AG08396 (cell line): ENCODE measurements at regions not wholly inside any gene's neighbourhood (a gene's known extent, or its start where the extent isn't known, plus 50 kb on each side); places are given as distances from the start of the nearest gene placed in this dataset.
"Not testable (repeated sequence)": the region's sequence is repeated elsewhere in the genome, so short reads cannot be mapped to it uniquely, and the experiment has no call there.

Experiments used
- DNase-seq: peaks from one replicate; pipeline ENCODE4 v3.0.0; 2012; ENCODE audit warnings: low spot score, mixed read lengths

GRCh38 chr1:98119796-98120195 lies 199.0 kb upstream of the DPYD start:
- peak; percentile 14 for DNase-seq

GRCh38 chr1:98113811-98114210 lies 193.0 kb upstream of the DPYD start:
- no peak for DNase-seq

GRCh38 chr1:98112626-98113025 lies 191.8 kb upstream of the DPYD start:
- no peak for DNase-seq

- peak; percentile 24 for DNase-seq
These were observed 189.8 kb upstream of the DPYD start for GRCh38 chr1:98110674-98111073.

- not testable (repeated sequence) for DNase-seq
These were observed 187.5 kb upstream of the DPYD start for GRCh38 chr1:98108378-98108777.

- no peak for DNase-seq
These were observed 186.4 kb upstream of the DPYD start for GRCh38 chr1:98107256-98107655.

- DNase-seq: peak; percentile 47
These were observed 183.5 kb upstream of the DPYD start for GRCh38 chr1:98104289-98104688.

GRCh38 chr1:98103617-98104285 lies 182.9 kb upstream of the DPYD start:
- DNase-seq: no peak

- no peak for DNase-seq
These were observed 181.7 kb upstream of the DPYD start for GRCh38 chr1:98102345-98103030.

GRCh38 chr1:98101364-98101763 lies 180.5 kb upstream of the DPYD start:
- no peak for DNase-seq

GRCh38 chr1:98099501-98099900 lies 178.7 kb upstream of the DPYD start:
- DNase-seq: no peak

- DNase-seq: no peak
These were observed 177.6 kb upstream of the DPYD start for GRCh38 chr1:98098473-98098872.

- DNase-seq: no peak
These were observed 169.5 kb upstream of the DPYD start for GRCh38 chr1:98090351-98090750.

- DNase-seq: no peak
These were observed 167.5 kb upstream of the DPYD start for GRCh38 chr1:98088381-98088780.

- peak; percentile 68 for DNase-seq
These were observed 166.1 kb upstream of the DPYD start for GRCh38 chr1:98086796-98087441.

GRCh38 chr1:98086156-98086555 lies 165.3 kb upstream of the DPYD start:
- DNase-seq: no peak

- DNase-seq: no peak
These were observed 163.4 kb upstream of the DPYD start for GRCh38 chr1:98084188-98084587.

- no peak for DNase-seq
These were observed 161.1 kb upstream of the DPYD start for GRCh38 chr1:98081944-98082343.

- DNase-seq: no peak
These were observed 157.8 kb upstream of the DPYD start for GRCh38 chr1:98078596-98078995.

GRCh38 chr1:98077691-98078090 lies 156.9 kb upstream of the DPYD start:
- no peak for DNase-seq

- no peak for DNase-seq
These were observed 154.8 kb upstream of the DPYD start for GRCh38 chr1:98075626-98076025.

- no peak for DNase-seq
These were observed 153.0 kb upstream of the DPYD start for GRCh38 chr1:98073823-98074222.

- DNase-seq: no peak
These were observed 152.3 kb upstream of the DPYD start for GRCh38 chr1:98073106-98073505.
